ENCODE measurements at regions not wholly inside any gene's neighbourhood (a gene's known extent, or its start where the extent isn't known, plus 50 kb on each side); places are given as distances from the start of the nearest gene placed in this dataset.

- ChIA-PET POLR2A (no interaction called here), CTCF (no interaction called here), RAD21 (ENCODE audit: low non-redundant PET in 1 of 2, low total read pairs in 2 of 2, uncharacterized antibody in 2 of 2, unreplicated experiment in 2 of 2) (no interaction called here)
- Histone ChIP-seq H3K27ac (ENCODE audit: low read depth, low read length) (no peak overlapping the region), H3K27me3 (ENCODE audit: insufficient read depth, low read length) (peaks cover 84% of the 10 kb centered on the region), H2AFZ (ENCODE audit: low read depth, low read length, poor library complexity, severe bottlenecking) (no peak overlapping the region), H3K9ac (ENCODE audit: low read length) (no peak overlapping the region), H3K36me3 (ENCODE audit: control insufficient read depth in 1 of 2, insufficient read depth in 2 of 2, low read length in 2 of 2) (no peaks in the 10 kb centered on the region), H3K9me3 (ENCODE audit: control insufficient read depth in 1 of 2, insufficient read depth in 1 of 2, low read depth in 1 of 2, low read length in 2 of 2) (no peaks in the 10 kb centered on the region), H4K20me1 (ENCODE audit: insufficient read depth) (no peaks in the 10 kb centered on the region; the same call in 1 of the 2 replicates), H3K4me3 (replicated peaks in 1 of 2; ENCODE audit: low read depth in 1 of 2, low read length in 2 of 2) (no peak overlapping the region), H3K4me1 (ENCODE audit: control insufficient read depth in 1 of 2, insufficient read depth in 2 of 2, low read length in 2 of 2) (no peaks in the 10 kb centered on the region), H3K79me2 (ENCODE audit: insufficient read depth, low read length) (no peaks in the 10 kb centered on the region), H3K9me2 (ENCODE audit: insufficient read depth) (no peaks in the 10 kb centered on the region), H3K4me2 (ENCODE audit: low read length) (no peak overlapping the region)
- DNase-seq (ENCODE audit: low read depth, low spot score), result no peak
- no TSS peak for BruUV-seq (replicated peaks)
- TF ChIP-seq CEBPB (IDR thresholded peaks at IDR 0.05; ENCODE audit: low read depth) (no peak), TCF7L2 (IDR thresholded peaks at IDR 0.05; ENCODE audit: borderline replicate concordance, extremely low read depth, insufficient read depth, insufficient read length) (no peak), EZH2phosphoT487 (IDR thresholded peaks at IDR 0.05; ENCODE audit: borderline replicate concordance) (peak; percentile 92; the same call in 1 of the 2 replicates)
- no peak for ATAC-seq
- intact Hi-C loops (cut with micrococcal nuclease), result loop anchor here (10.0 kb wide), 1 partner anchor 1296 kb away; the partner anchor contains the start of gene HOXA9
Measured at GRCh38 chr7:25868509-25868908, 283.5 kb upstream of the NFE2L3 start.

GRCh38 chr7:25870574-25870973 lies 281.4 kb upstream of the NFE2L3 start:
- ChIA-PET RAD21 (ENCODE audit: low non-redundant PET in 1 of 2, low total read pairs in 2 of 2, uncharacterized antibody in 2 of 2, unreplicated experiment in 2 of 2) (no interaction called here), CTCF (no interaction called here)

More at GRCh38 chr7:25870574-25870973, 281.4 kb upstream of the NFE2L3 start:
- Histone ChIP-seq H3K4me3 (replicated peaks in 1 of 2; ENCODE audit: low read depth in 1 of 2, low read length in 2 of 2) (no peak overlapping the region), H3K9ac (ENCODE audit: low read length) (no peak overlapping the region), H3K36me3 (ENCODE audit: control insufficient read depth in 1 of 2, insufficient read depth in 2 of 2, low read length in 2 of 2) (no peaks in the 10 kb centered on the region), H3K9me3 (ENCODE audit: control insufficient read depth in 1 of 2, insufficient read depth in 1 of 2, low read depth in 1 of 2, low read length in 2 of 2) (no peaks in the 10 kb centered on the region), H3K9me2 (ENCODE audit: insufficient read depth) (no peaks in the 10 kb centered on the region), H3K27me3 (ENCODE audit: insufficient read depth, low read length) (peaks cover 80% of the 10 kb centered on the region), H4K20me1 (ENCODE audit: insufficient read depth) (no peaks in the 10 kb centered on the region), H2AFZ (ENCODE audit: low read depth, low read length, poor library complexity, severe bottlenecking) (no peak overlapping the region), H3K27ac (ENCODE audit: low read depth, low read length) (no peak overlapping the region), H3K79me2 (ENCODE audit: insufficient read depth, low read length) (no peaks in the 10 kb centered on the region), H3K4me2 (ENCODE audit: low read length) (no peak overlapping the region), H3K4me1 (ENCODE audit: control insufficient read depth in 1 of 2, insufficient read depth in 2 of 2, low read length in 2 of 2) (no peaks in the 10 kb centered on the region)
- POLR2A ChIA-PET, result no interaction called here
- ATAC-seq, result no peak
- no peak for TF ChIP-seq JUND (IDR thresholded peaks at IDR 0.05)
- TF ChIP-seq RAD21 (IDR thresholded peaks at IDR 0.05; ENCODE audit: low read depth), result no peak
- TF ChIP-seq ZNF274 (IDR thresholded peaks at IDR 0.05; ENCODE audit: low read depth, low read length), result no peak
- no peak for TF ChIP-seq ATF3 (IDR thresholded peaks at IDR 0.05)
- TF ChIP-seq SRF (IDR thresholded peaks at IDR 0.05; ENCODE audit: low read depth), result no peak
- no peak for TF ChIP-seq POLR2A (IDR thresholded peaks at IDR 0.05; ENCODE audit: borderline replicate concordance, extremely low read depth, insufficient read depth, insufficient read length)
- no peak for TF ChIP-seq EZH2phosphoT487 (IDR thresholded peaks at IDR 0.05; ENCODE audit: borderline replicate concordance)
- TF ChIP-seq TCF7L2 (IDR thresholded peaks at IDR 0.05; ENCODE audit: borderline replicate concordance, extremely low read depth, insufficient read depth, insufficient read length), result no peak
- TF ChIP-seq MAX (IDR thresholded peaks at IDR 0.05), result no peak
- no peak for TF ChIP-seq ELF1 (IDR thresholded peaks at IDR 0.05; ENCODE audit: borderline replicate concordance, low read depth)
- TF ChIP-seq REST (IDR thresholded peaks at IDR 0.05; ENCODE audit: low read depth), result no peak
- no TSS peak for BruUV-seq (replicated peaks)
- DNase-seq (ENCODE audit: low read depth, low spot score), result no peak
- intact Hi-C loops (cut with micrococcal nuclease), result no loop called here

All from HCT116 (cell line).